GM11168 (cell line): ENCODE measurements at regions not wholly inside any gene's neighbourhood (a gene's known extent, or its start where the extent isn't known, plus 50 kb on each side); places are given as distances from the start of the nearest gene placed in this dataset.
"Not testable (repeated sequence)": the region's sequence is repeated elsewhere in the genome, so short reads cannot be mapped to it uniquely, and the experiment has no call there.

Source experiments
- in situ Hi-C: fragments of 300-500 bp; cut with MboI; formaldehyde crosslinking; loops from one replicate; pipeline ENCODE4 v1.12.0; 2022; ENCODE audit warnings: low sequenced_read_pairs; ENCODE audit not compliant: unreplicated experiment

DNA sequence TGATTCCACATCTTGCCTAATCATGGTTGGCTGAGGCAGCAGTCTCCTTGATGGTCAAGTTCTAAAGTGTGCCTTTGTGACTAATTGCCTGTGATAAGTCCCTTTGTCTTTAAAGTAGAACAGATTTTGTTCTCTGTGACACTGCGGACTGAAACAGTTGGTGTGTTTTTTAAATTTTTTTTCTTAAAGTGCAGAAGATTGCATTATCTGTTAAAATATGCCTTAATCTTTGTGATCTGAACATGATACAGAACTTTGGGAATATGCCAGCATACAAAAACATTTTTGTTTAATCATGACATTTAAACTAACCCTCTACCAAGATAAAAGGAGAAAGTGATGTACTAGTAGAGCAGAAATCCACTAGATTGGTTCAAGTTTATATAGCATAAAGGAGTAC, 1260.6 kb upstream of the ADGRL2 start:
- in situ Hi-C loops, result no loop called here

DNA sequence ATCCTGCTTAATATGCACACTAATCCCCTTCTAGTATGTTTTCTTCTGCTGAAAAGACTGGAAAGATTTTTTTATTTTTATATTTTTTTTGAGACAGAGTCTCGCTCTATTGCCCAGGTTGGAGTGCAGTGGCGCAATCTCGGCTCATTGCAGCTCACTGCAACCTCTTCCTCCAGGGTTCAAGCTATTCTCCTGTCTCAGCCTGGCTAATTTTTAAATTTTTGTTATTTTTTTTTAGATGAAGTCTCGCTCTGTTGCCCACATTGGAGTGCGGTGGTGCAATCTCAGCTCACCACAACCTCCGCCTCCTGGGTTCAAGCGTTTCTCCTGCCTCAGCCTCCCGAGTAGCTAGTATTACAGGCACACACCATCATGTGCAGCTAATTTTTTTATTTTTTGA, 1261.4 kb upstream of the ADGRL2 start:
- in situ Hi-C loops, result not testable (repeated sequence)

DNA sequence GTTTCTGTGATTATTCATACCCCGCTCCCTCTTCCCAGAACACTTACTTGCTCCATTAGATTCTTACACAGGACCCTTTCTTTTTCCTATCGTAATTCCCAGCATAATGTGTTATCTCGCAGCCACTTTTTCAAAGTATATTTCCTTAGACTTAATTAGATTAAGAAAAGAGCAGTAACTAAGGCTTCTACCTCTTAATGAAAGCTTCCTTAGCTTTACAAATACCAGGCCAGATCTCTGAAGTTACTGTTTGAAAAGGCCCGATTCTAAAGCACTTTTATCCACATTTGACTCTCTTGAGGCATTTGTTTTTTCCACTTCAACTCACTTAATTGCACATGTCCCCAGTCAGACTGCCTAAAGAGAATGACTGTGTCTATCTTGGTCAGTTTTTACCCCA, 1264.3 kb upstream of the ADGRL2 start:
- in situ Hi-C loops, result no loop called here

DNA sequence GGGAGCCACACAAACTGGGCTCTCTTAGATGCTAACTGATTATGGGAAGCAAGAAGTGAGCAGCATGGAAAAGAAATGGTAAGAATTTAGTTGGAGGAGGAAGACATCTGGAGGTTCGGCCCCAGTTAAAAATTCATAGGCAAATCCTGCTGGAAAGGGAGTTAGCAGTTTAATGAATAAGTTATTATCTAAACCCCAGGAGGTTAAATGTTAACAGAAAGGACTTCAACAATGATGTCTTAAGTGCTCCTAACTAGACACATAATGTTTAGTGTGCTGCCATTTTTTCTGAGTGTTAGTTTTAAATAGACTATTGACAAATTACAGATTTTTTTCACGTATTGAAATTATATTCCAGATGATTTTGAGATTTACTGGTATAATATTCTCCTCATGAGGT, 1265.3 kb upstream of the ADGRL2 start:
- in situ Hi-C loops, result no loop called here

DNA sequence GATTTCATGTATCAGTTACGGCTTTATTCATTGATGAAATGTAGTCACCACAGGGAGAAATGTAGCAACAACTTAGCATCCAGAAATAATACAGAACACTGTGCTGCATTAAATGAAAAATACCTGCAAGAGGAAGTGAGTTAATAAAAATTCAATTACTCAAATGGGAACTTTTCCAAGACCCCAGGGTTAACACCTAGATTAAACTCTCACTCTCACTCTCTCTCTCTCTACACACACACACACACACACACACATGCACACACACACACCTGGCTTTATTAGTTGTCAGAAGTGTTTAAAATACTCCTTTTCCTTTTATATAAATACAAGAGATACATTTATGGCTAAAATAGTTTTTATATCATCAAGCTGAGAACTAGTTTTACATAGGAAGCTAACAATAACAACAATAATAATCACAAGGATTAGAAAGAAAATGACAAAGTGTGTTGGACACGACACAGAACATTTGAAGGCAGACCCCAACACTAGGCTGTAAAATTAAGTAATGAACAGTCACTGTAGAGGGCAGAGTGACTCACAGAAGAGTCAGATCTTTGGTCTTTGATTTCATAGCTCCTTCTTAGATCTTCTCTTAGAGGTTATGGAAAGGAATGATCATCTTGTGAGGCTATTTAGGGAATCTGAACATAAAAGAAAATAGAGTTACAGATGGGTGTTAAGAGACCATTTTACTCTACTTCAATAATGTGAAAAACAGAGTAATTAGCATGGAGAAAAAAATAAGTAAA, 1266.0 kb upstream of the ADGRL2 start:
- in situ Hi-C loops, result no loop called here

DNA sequence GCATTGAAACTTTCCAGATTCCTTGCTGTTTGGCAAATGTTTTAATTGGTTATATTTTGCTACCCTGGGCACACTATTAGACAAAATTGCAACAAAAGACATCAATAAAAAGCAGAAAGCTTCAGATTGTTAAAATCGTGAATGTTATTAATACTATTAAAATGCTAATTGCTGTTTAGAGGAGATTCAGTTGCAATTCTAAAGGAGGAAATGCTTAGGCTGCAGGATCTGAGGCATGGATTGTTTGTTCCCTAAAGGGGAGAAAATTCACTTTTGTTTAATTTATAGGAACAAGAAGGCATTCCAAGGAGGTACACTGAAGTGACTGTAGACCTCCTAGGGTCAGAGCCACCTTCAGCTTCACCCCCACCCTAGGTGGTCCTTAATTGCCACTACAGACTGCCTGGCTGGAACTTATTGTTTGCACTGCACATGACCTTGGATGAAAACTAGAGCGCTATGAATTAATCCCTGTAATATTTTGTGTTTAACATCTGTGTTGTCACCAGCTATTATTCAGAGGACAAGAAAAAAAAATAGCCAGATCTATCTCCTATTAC, 1266.9 kb upstream of the ADGRL2 start:
- in situ Hi-C loops, result no loop called here

DNA sequence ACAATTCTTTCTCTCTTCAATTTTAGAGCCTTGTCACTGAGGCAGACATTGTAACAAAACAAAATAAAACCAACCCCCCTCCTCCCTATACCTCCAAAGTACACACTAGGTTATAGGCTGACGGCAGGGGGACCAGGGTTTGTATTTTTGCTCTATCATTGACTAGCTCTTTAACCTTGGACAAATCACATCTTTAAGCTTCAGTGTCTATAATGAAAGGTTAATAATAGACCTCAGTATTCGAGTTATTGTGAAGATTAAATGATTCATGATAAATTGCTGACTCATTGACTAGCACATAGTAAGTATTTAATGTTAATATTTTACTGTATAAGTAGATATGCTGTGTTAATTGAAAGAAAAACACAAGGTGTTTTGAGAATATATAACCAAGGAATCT, 1267.6 kb upstream of the ADGRL2 start:
- in situ Hi-C loops, result no loop called here

DNA sequence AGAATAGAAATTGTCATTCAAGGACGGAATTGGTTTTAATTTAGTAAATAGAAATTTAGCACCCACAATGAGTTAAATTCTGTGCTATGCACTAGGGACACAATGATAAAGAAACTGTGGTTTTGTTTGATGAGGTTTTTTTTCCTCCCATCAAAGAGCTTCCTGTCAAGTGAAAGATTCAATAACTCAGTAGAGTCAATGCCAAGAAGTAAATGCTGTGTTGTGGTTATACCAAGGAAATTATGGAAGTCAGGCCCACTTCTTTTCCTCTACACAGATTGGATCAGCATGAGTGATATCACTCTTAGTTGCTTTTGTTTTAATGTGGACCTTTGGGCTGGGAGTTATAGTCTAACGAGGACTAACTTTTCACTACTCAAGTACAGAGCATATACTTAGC, 1269.6 kb upstream of the ADGRL2 start:
- in situ Hi-C loops, result no loop called here

DNA sequence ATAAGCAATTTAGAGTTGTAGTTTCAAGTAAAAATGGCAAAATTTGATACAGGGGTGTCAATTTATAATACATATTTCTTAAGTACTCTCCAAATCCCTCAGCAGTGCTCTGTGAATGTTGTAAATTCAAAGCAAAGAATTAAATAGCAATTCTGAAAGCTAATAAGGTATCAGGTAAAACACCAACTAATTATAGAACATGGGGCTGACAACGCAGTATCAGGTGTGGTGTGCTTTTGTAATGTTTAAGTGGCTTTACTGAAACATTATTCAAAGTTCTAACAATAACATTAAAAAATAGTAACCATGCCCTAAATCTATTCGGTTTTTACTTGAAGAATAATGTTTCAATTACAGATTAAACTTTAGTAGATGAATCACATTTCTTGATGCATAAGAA, 1271.2 kb upstream of the ADGRL2 start:
- in situ Hi-C loops, result no loop called here

DNA sequence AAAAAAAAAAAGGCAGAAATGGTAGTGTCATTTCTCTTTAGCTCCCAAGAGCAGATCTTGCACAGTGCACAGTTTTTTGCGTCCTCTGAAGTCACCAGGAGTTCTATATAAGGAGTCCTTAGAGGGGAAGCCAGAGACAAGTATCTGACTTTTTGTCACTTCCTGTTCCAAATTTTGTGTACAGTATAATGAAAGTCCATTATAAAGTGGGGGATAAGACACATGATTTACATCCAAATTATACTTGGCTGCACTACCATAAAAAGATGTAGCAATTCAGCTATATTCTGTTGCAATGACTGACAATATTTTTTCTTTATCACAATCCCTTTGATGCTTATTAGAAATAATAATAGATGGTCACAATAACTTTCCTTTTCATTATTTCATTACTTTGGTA, 1276.9 kb upstream of the ADGRL2 start:
- in situ Hi-C loops, result no loop called here

DNA sequence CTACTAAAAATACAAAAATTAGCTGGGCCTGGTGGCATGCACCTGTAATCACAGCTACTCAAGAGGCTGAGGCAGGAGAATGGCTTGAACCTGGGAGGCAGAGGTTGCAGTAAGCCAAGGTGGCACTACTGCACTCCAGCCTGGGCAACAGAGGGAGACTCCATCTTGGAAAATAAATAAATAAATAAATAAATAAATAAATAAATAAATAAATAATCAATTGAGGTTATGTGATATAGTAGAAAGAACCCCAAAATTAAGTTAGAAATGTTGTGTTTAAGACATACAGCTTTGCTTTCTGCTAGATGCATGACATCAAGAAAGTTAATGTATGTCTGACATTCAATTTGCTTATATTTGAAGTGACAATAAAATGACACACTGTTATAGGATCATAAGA, 1277.7 kb upstream of the ADGRL2 start:
- in situ Hi-C loops, result not testable (repeated sequence)

DNA sequence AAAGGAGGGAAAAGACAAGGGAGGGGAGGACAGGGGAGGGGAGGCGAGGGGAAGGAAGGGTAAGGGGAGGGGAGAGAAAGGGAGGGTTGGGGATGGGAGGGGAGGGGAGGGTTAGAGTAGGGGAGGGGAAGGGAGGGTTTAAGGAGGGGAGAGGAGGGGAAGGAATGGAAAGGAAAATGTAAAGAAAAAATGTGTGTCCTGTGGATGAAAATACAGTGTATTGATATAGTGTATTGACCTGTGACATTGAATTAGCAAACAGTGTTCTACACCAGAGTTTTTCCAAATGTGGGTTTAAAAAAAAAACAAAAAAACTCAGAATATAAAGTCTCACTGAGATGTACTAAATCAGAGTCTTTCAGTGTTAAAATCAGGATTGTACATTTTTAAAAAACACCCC, 1279.8 kb upstream of the ADGRL2 start:
- in situ Hi-C loops, result no loop called here

DNA sequence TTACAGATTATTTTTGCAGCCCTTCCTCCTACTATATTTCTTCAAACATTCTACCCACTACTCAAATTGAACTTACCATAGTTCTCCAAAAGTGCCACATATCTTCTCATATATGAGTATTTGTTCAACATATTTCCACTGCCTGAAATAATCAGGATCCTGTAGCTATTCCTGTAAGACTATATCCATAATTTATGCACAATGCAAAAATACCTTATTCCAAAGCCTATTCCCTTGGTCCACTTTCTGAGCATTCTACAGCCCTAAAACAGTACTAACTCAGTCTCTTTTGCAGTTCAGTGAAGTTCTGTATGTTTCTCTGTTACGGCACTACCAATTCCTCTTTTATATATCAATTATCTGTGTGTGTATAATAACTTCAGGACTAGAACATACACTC, 1283.7 kb upstream of the ADGRL2 start:
- in situ Hi-C loops, result no loop called here

DNA sequence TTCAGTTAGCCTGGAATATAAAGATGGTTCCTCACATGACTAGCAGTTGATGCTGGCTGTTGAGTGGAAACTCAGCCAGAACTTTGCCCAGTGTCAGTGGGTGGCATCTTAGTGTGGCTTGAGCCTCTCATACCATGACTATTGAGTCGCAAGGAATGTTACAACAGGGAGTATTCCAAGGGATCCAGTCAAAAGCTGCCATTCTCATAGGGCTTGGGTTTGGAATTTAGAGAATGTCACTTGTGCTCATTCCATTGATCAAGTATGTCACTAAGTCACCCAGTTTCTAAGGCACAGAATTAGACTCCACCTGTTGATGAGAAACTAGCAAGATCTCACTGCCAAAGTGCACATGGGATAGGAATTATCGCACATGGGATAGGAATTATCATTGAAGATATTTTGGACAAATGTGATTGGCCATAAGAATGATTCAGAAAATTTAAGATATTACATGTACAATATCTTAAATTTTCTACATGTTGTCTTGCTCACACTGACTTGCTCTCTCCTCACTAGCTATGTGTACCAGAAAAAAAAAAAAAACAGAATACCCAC, 1290.7 kb upstream of the ADGRL2 start:
- in situ Hi-C loops, result no loop called here

DNA sequence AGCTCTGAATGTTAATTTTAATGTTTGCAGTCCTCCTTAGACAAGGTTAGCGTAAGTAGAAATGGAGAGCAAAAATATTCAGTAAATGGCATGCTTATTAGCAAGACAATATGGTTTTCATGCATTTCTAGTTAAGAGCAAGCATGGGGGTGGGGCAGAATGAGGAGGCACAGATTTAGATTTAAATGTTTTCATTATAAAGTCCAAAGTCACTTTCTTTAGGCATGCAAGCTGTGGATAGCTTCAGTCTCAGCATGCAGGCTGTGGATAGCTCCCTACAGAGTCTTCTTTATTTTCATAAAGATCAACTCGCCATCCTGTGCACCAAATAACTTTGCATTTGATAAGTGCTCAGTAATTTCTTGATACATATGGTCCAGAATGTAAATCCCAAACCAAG, 1294.5 kb upstream of the ADGRL2 start:
- in situ Hi-C loops, result no loop called here

DNA sequence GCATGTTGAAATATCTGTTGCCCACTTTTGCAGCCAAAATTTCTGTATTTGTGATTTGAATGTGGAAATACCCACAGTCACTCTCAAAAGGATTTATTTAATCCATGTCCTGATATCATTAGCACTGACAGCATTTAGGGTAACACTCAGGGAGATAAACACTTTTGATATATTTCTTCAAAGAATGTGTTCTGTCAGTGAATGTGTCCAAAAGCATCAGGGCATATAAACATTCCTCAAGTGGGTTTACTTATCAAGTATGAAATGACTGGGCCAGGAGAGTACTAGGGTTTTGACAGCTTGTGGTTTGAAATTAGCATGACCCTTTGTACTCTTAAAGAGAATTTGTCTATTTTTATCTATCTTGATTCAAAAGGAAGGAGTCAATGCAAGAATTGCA, 1302.1 kb upstream of the ADGRL2 start:
- in situ Hi-C loops, result no loop called here

DNA sequence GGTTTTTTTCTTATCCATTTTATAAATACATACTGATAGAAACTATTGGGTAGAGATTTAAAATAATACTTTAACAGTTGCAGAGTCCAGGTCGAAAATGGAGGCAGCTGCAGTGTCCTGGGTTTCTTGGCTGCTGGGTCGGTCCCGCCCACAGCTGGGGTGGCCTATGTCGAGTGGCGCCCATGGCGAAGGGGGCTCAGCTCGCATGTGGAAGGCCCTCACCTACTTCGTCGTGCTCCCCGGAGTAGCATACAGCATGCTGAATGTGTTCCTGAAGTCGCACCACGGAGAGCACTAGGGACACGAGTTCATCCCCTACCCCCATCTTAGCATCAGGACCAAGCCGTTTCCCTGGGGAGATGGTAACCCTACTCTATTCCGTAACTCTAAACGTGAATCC, 1304.9 kb upstream of the ADGRL2 start:
- in situ Hi-C loops, result no loop called here

DNA sequence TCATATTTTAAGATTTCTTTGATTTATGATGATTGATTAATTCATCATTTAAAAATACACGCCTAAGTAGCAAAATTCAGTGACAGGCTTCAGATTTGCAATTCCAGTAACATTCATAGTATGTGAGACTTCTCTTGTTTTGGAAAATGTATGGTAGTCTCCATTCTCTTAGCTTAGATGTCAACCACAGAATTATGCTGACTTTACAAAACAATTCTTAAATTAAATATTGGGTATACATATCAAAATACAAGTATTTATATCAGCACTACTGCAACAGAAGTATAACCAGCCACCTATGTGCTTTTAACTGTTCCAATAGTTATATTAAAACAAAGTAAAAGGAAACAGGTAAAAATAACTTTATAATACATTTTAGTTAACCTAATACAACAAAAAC, 1328.6 kb upstream of the ADGRL2 start:
- in situ Hi-C loops, result no loop called here

DNA sequence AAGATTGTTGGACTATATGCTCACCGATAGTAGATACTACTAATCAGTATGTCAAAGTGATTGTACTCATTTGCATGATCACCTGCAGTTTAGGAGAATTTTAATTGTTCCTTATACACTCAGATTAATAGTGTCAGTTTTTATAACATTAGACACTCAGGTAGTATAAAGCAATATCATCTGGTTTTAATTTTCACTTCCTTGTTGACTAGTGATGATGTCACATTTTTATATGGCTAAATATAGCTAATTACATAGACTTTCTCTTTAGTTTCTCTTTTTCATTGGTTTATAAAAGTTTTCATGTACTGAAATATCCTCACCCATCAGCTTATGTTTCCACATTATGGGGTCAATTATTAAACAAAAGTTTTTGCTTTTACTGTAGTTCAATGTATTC, 1332.4 kb upstream of the ADGRL2 start:
- in situ Hi-C loops, result no loop called here

DNA sequence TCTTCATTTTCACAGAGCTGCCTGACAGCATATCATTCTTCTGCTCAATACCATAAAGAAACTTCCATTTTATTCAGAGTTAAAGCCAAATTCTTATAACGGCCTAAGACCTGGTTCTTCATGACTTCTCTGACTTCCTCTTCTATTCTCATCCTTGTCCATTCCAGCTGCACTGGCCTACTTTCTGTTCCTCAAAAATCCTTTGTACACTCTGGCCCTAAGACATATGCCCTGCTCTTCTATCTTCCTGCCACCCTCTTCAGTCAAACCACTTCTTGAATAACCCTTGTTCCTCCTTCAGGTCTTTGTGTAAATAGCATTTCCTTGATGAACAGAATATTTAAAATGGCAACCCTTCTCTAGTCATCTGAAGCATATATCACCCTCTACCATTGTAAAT, 1338.7 kb upstream of the ADGRL2 start:
- in situ Hi-C loops, result no loop called here

DNA sequence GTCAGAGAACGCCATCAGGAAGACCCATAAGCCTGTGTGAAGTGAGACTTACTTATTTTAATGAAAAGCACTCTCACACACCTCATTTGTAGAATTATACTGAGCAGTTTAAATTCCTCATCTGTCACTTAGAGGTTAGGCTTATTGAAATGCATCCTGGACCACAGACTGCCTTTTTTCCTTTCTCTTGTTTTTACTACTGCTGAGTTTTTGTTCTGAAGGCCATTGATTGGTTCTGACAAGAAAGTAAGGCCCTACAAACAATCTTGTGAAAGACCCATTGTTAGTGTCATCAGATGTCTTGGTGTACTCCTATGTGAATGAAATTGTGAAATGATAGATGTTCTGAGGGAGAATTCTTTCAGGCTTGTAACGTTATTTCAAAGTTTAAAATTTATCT, 1343.3 kb upstream of the ADGRL2 start:
- in situ Hi-C loops, result no loop called here

DNA sequence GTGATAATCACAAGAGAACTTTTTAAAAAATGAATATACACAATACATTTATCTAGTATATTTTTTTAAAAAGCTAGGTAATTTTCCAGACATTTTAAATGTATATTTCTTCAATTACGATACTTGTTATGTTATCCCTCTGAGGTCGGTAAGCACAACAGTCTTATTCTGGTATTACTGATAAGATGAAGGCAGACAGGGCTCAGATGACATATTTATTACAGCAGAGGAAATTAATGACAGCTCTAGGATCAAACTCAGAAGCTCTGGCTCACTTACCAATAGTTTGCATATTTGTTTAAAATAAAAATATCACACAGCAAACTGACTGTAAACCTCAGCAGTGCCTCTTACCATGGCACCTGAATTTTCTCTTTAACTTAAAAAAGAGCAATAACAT, 1347.0 kb upstream of the ADGRL2 start:
- in situ Hi-C loops, result no loop called here
